H9 (cell line): ENCODE measurements at regions not wholly inside any gene's neighbourhood (a gene's known extent, or its start where the extent isn't known, plus 50 kb on each side); places are given as distances from the start of the nearest gene placed in this dataset.

Source experiments
- DNase-seq: peaks from one replicate; pipeline ENCODE4 v3.0.0-alpha.2; 2017
- H2AFZ ChIP-seq: one replicate; pipeline ENCODE4 v1.6.1; 2013; ENCODE audit warnings: mild to moderate bottlenecking, low read length, control low read depth, moderate library complexity
- H2AK5ac ChIP-seq: 2 replicates; pipeline ENCODE4 v1.6.1; 2013; ENCODE audit warnings: low read length, control low read depth, mixed read lengths; ENCODE audit not compliant: insufficient read length
- H2BK120ac ChIP-seq: one replicate; pipeline ENCODE4 v1.6.1; 2013; ENCODE audit warnings: low read depth, mild to moderate bottlenecking, low read length, control low read depth, inconsistent platforms; ENCODE audit not compliant: poor library complexity, severe bottlenecking
- H2BK12ac ChIP-seq: 2 replicates; pipeline ENCODE4 v1.6.1; 2013; ENCODE audit warnings: low read length, control low read depth, mixed read lengths, low read depth; ENCODE audit not compliant: insufficient read length
- H2BK15ac ChIP-seq: 2 replicates; pipeline ENCODE4 v1.6.1; 2013; ENCODE audit warnings: low read depth, low read length, control low read depth
- H2BK20ac ChIP-seq: one replicate; pipeline ENCODE4 v1.6.1; 2013; ENCODE audit warnings: low read depth, mild to moderate bottlenecking, low read length, control low read depth, inconsistent platforms; ENCODE audit not compliant: poor library complexity, severe bottlenecking
- H2BK5ac ChIP-seq: 2 replicates; pipeline ENCODE4 v1.6.1; 2013; ENCODE audit warnings: low read length, control low read depth, mixed read lengths; ENCODE audit not compliant: insufficient read length
- H3K14ac ChIP-seq: 2 replicates; pipeline ENCODE4 v1.6.1; 2013; ENCODE audit warnings: low read length, control low read depth; ENCODE audit not compliant: insufficient read depth
- H3K18ac ChIP-seq: 2 replicates; pipeline ENCODE4 v1.6.1; 2013; ENCODE audit warnings: low read depth, mild to moderate bottlenecking, mixed read lengths, low read length, control low read depth; ENCODE audit not compliant: insufficient read length
- H3K23ac ChIP-seq: 2 replicates; pipeline ENCODE4 v1.6.1; 2013; ENCODE audit warnings: low read length, control low read depth, mixed read lengths, low read depth; ENCODE audit not compliant: insufficient read length
- H3K23me2 ChIP-seq: 2 replicates; pipeline ENCODE4 v1.6.1; 2013; ENCODE audit warnings: low read depth, mild to moderate bottlenecking, mixed read lengths, low read length, control low read depth; ENCODE audit not compliant: insufficient read length, poor library complexity, severe bottlenecking
- H3K27ac ChIP-seq: 2 replicates; pipeline ENCODE4 v1.5.1; 2013; ENCODE audit warnings: low read length, control low read depth, mixed read lengths, low read depth; ENCODE audit not compliant: insufficient read length
- H3K27me3 ChIP-seq: 2 replicates; pipeline ENCODE4 v1.6.1; 2013; ENCODE audit warnings: low read length, control low read depth, inconsistent platforms; ENCODE audit not compliant: insufficient read depth
- H3K4ac ChIP-seq: 2 replicates; pipeline ENCODE4 v1.6.1; 2013; ENCODE audit warnings: low read depth, mild to moderate bottlenecking, control low read depth, inconsistent platforms, low read length, moderate library complexity
- H3K4me1 ChIP-seq: 2 replicates; pipeline ENCODE4 v1.6.1; 2013; ENCODE audit warnings: low read length, control low read depth, inconsistent platforms; ENCODE audit not compliant: insufficient read depth
- H3K4me2 ChIP-seq: 2 replicates; pipeline ENCODE4 v1.6.1; 2013; ENCODE audit warnings: low read length, control low read depth, mixed read lengths; ENCODE audit not compliant: insufficient read length, insufficient read depth
- H3K56ac ChIP-seq: 2 replicates; pipeline ENCODE4 v1.6.1; 2013; ENCODE audit warnings: low read depth, mild to moderate bottlenecking, mixed read lengths, low read length, control low read depth; ENCODE audit not compliant: insufficient read length
- H3K79me1 ChIP-seq: 2 replicates; pipeline ENCODE4 v1.6.1; 2013; ENCODE audit warnings: low read depth, mild to moderate bottlenecking, moderate library complexity, low read length, control low read depth, inconsistent platforms; ENCODE audit not compliant: insufficient read depth, poor library complexity, severe bottlenecking
- H3K79me2 ChIP-seq: 2 replicates; pipeline ENCODE4 v1.6.1; 2013; ENCODE audit warnings: low read length, control low read depth, inconsistent platforms; ENCODE audit not compliant: insufficient read depth
- H3K9ac ChIP-seq: 2 replicates; pipeline ENCODE4 v1.6.1; 2013; ENCODE audit warnings: low read length, control low read depth, mixed read lengths; ENCODE audit not compliant: insufficient read length; ENCODE audit errors: extremely low read depth
- H3K9me3 ChIP-seq: one replicate; pipeline ENCODE4 v1.6.1; 2013; ENCODE audit warnings: low read depth, low read length, inconsistent platforms; ENCODE audit not compliant: control insufficient read depth
- H3T11ph ChIP-seq: one replicate; pipeline ENCODE4 v1.6.1; 2013; ENCODE audit warnings: mild to moderate bottlenecking, low read length, control low read depth, inconsistent platforms
- H4K20me1 ChIP-seq: one replicate; pipeline ENCODE4 v1.6.1; 2013; ENCODE audit not compliant: control insufficient read depth, insufficient read length, insufficient read depth
- H4K5ac ChIP-seq: 2 replicates; pipeline ENCODE4 v1.6.1; 2013; ENCODE audit warnings: low read depth, mild to moderate bottlenecking, mixed read lengths, low read length, control low read depth; ENCODE audit not compliant: insufficient read length
- H4K8ac ChIP-seq: replicated peaks from 2 replicates; pipeline ENCODE4 v1.6.1; 2013; ENCODE audit warnings: low read length, control low read depth, mixed read lengths, low read depth; ENCODE audit not compliant: insufficient read length
- H4K91ac ChIP-seq: 2 replicates; pipeline ENCODE4 v1.6.1; 2013; ENCODE audit warnings: low read depth, mild to moderate bottlenecking, moderate library complexity, mixed read lengths, low read length, control low read depth; ENCODE audit not compliant: insufficient read length
- H3K27ac Mint-ChIP-seq, 3 experiments: 2 replicates in 2 of 3; 3 replicates in 1 of 3; pipeline ENCODE4 v1.8.0; 2020 to 2021; ENCODE audit warnings: mixed read lengths in 3 of 3, mild to moderate bottlenecking in 1 of 3, moderate library complexity in 1 of 3
- H3K27me3 Mint-ChIP-seq: 2 replicates; pipeline ENCODE4 v1.8.0; 2021; ENCODE audit warnings: low read depth, mild to moderate bottlenecking, moderate library complexity, mixed read lengths
- H3K36me3 Mint-ChIP-seq, 3 experiments: 2 replicates in 2 of 3; 3 replicates in 1 of 3; pipeline ENCODE4 v1.8.0; 2020 to 2021; ENCODE audit warnings: low read depth in 3 of 3, mixed read lengths in 3 of 3; ENCODE audit not compliant: insufficient read depth in 1 of 3
- H3K4me1 Mint-ChIP-seq, 2 experiments: 2 replicates each; pipeline ENCODE4 v1.8.0; 2020; ENCODE audit warnings: mixed read lengths in 2 of 2
- H3K4me3 Mint-ChIP-seq, 2 experiments: 2 replicates in 1 of 2; 3 replicates in 1 of 2; pipeline ENCODE4 v1.8.0; 2020 to 2021; ENCODE audit warnings: mild to moderate bottlenecking in 2 of 2, mixed read lengths in 2 of 2, moderate library complexity in 1 of 2
- H3K9me3 Mint-ChIP-seq, 2 experiments: 2 replicates in 1 of 2; 3 replicates in 1 of 2; pipeline ENCODE4 v1.8.0; 2020; ENCODE audit warnings: mild to moderate bottlenecking in 2 of 2, mixed read lengths in 2 of 2, moderate library complexity in 1 of 2
- CTCF ChIP-seq: fragments of 200-600 bp; sonication (generic); conservative IDR thresholded peaks from 3 replicates; pipeline ENCODE4 v1.8.0; 2021; ENCODE audit warnings: antibody characterized with exemption, mild to moderate bottlenecking

GRCh38 chr4:45693746-45694145 lies 430.1 kb downstream of the GABRG1 start:
- H4K20me1 ChIP-seq, result no peaks in the 10 kb centered on the region
- Mint-ChIP-seq H3K27ac (peak overlapping the region in 1 of 3 experiments; percentile 44; a peak in 1 of 7 replicates), H3K36me3 (peaks cover 0 to 3% (median 0%) of the 10 kb centered on the region in 3 experiments; a peak in 2 of 7 replicates), H3K4me3 (no peak overlapping the region), H3K27me3 (no peaks in the 10 kb centered on the region), H3K4me1 (peaks cover 5 to 6% of the 10 kb centered on the region in 2 experiments; a peak in 3 of 4 replicates), H3K9me3 (no peaks in the 10 kb centered on the region; a peak in 1 of 5 replicates)
- H2BK5ac ChIP-seq, result no peak overlapping the region
- no peak overlapping the region for H2AK5ac ChIP-seq
- no peak overlapping the region for H2BK20ac ChIP-seq
- H2BK120ac ChIP-seq, result no peak overlapping the region
- TF ChIP-seq CTCF, result no peak
- H2AFZ ChIP-seq, result no peak overlapping the region
- no peak overlapping the region for H3K4ac ChIP-seq
- DNase-seq, result no peak
- no peak overlapping the region for H3K14ac ChIP-seq
- no peak overlapping the region for H3K9ac ChIP-seq
- no peaks in the 10 kb centered on the region for H3K79me1 ChIP-seq
- no peak overlapping the region for H3K27ac ChIP-seq
- no peaks in the 10 kb centered on the region for H3K9me3 ChIP-seq
- H2BK12ac ChIP-seq, result no peak overlapping the region
- H3K27me3 ChIP-seq, result no peaks in the 10 kb centered on the region
- no peak overlapping the region for H4K8ac ChIP-seq
- no peaks in the 10 kb centered on the region; the same call in 1 of the 2 replicates for H3K4me1 ChIP-seq
- no peak overlapping the region for H3K18ac ChIP-seq
- no peak overlapping the region for H3T11ph ChIP-seq
- no peaks in the 10 kb centered on the region for H3K23me2 ChIP-seq
- H2BK15ac ChIP-seq, result no peak overlapping the region
- no peak overlapping the region for H4K5ac ChIP-seq
- no peak overlapping the region for H3K56ac ChIP-seq
- no peak overlapping the region for H4K91ac ChIP-seq
- no peak overlapping the region for H3K23ac ChIP-seq
- no peak overlapping the region for H3K4me2 ChIP-seq
- no peaks in the 10 kb centered on the region for H3K79me2 ChIP-seq
